ENCODE measurements at regions not wholly inside any gene's neighbourhood (a gene's known extent, or its start where the extent isn't known, plus 50 kb on each side); places are given as distances from the start of the nearest gene placed in this dataset.

- TF ChIP-seq, protein P1, sequence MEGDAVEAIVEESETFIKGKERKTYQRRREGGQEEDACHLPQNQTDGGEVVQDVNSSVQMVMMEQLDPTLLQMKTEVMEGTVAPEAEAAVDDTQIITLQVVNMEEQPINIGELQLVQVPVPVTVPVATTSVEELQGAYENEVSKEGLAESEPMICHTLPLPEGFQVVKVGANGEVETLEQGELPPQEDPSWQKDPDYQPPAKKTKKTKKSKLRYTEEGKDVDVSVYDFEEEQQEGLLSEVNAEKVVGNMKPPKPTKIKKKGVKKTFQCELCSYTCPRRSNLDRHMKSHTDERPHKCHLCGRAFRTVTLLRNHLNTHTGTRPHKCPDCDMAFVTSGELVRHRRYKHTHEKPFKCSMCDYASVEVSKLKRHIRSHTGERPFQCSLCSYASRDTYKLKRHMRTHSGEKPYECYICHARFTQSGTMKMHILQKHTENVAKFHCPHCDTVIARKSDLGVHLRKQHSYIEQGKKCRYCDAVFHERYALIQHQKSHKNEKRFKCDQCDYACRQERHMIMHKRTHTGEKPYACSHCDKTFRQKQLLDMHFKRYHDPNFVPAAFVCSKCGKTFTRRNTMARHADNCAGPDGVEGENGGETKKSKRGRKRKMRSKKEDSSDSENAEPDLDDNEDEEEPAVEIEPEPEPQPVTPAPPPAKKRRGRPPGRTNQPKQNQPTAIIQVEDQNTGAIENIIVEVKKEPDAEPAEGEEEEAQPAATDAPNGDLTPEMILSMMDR (conservative IDR thresholded peaks at IDR 0.05; ENCODE audit: low read depth in 2 of 2): no peak
- TF ChIP-seq EZH2 (IDR thresholded peaks at IDR 0.05; ENCODE audit: low read depth, unreplicated experiment): no peak
- TF ChIP-seq ZNF114 (CRISPR knock-in tag; IDR thresholded peaks at IDR 0.05): no peak
- no peak for TF ChIP-seq POLR2AphosphoS5 (IDR thresholded peaks at IDR 0.05; ENCODE audit: low read depth)
- no peak for TF ChIP-seq EZH2phosphoT487 (IDR thresholded peaks at IDR 0.05; ENCODE audit: unreplicated experiment)
These were observed 511.3 kb upstream of the ADAMTS16 start for GRCh38 chr5:4628645-4629385.

Data from GM23338 (cell line).